ENCODE measurements at regions not wholly inside any gene's neighbourhood (a gene's known extent, or its start where the extent isn't known, plus 50 kb on each side); places are given as distances from the start of the nearest gene placed in this dataset.

DNA sequence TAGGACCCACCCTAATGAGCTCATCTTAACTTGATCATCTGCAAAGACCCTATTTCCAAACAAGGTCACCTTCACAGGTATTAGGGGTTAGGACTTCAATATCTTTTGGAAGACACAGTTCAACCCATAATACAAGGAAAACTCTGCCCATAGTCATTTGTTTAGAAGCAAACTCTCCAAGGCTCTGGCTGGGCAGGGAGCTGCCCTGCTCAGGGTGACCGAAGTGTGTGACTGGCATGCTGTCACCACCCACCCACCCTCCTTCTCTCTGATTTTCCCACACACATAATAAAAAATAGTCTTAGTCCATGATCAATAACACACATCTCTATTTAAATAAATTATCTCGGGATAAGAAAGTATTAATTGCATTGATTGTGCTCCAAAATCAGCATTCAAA is 161.1 kb downstream of the KCTD15 start:
- TF ChIP-seq, protein P1, sequence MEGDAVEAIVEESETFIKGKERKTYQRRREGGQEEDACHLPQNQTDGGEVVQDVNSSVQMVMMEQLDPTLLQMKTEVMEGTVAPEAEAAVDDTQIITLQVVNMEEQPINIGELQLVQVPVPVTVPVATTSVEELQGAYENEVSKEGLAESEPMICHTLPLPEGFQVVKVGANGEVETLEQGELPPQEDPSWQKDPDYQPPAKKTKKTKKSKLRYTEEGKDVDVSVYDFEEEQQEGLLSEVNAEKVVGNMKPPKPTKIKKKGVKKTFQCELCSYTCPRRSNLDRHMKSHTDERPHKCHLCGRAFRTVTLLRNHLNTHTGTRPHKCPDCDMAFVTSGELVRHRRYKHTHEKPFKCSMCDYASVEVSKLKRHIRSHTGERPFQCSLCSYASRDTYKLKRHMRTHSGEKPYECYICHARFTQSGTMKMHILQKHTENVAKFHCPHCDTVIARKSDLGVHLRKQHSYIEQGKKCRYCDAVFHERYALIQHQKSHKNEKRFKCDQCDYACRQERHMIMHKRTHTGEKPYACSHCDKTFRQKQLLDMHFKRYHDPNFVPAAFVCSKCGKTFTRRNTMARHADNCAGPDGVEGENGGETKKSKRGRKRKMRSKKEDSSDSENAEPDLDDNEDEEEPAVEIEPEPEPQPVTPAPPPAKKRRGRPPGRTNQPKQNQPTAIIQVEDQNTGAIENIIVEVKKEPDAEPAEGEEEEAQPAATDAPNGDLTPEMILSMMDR (conservative IDR thresholded peaks at IDR 0.05 in 1 of 2, IDR thresholded peaks at IDR 0.05 in 1 of 2; ENCODE audit: low read depth in 1 of 2, low read length in 2 of 2): no peak
- TF ChIP-seq EZH2 (IDR thresholded peaks at IDR 0.05; ENCODE audit: low read length, missing control alignments): no peak

All from fibroblast of lung (primary cell).